Esophagus squamous epithelium (tissue), 5 donors: ENCODE measurements at regions not wholly inside any gene's neighbourhood (a gene's known extent, or its start where the extent isn't known, plus 50 kb on each side); places are given as distances from the start of the nearest gene placed in this dataset.

Experiments used
- DNase-seq: peaks from one replicate; lab custom pipeline; 2025; lab: John Stamatoyannopoulos, UW
- H3K27ac ChIP-seq, 4 donors: fragments of 200-600 bp; sonication (generic); one replicate each; pipeline ENCODE4 v1.5.1; 2016 to 2019; ENCODE audit warnings: mild to moderate bottlenecking in 1 of 4
- H3K27me3 ChIP-seq, 4 donors: fragments of 200-600 bp; sonication (generic); 1 replicate in 3 of 4; 2 replicates in 1 of 4; pipeline versions ENCODE4 v1.5.1 to v1.6.0; 2017 to 2021; ENCODE audit warnings: antibody characterized with exemption in 1 of 4
- H3K36me3 ChIP-seq, 3 donors: fragments of 200-600 bp; sonication (generic); one replicate each; pipeline ENCODE4 v1.5.1; 2016 to 2019
- H3K4me1 ChIP-seq, 3 donors: fragments of 200-600 bp; sonication (generic); one replicate each; pipeline ENCODE4 v1.5.1; 2017 to 2019
- H3K4me3 ChIP-seq, 4 donors: fragments of 200-600 bp; sonication (generic); 1 replicate in 3 of 4; 2 replicates in 1 of 4; pipeline ENCODE4 v1.5.1; 2016 to 2019; ENCODE audit warnings: mild to moderate bottlenecking in 2 of 4, moderate library complexity in 1 of 4
- H3K9me3 ChIP-seq, 3 donors: fragments of 200-600 bp; sonication (generic); one replicate each; pipeline ENCODE4 v1.5.1; 2016 to 2019
- POLR2A ChIP-seq, 4 donors: fragments of 450-650 bp; IDR thresholded peaks; one replicate each; pipeline ENCODE4 v1.6.1; 2017; ENCODE audit warnings: antibody characterized with exemption in 4 of 4, mild to moderate bottlenecking in 4 of 4, moderate library complexity in 3 of 4
- WGBS, 2 donors: methylation state at CpG; one replicate each; pipeline ENCODE4 v1.1.5; 2018; 5-methylcytosine and 5-hydroxymethylcytosine counted together
- intact Hi-C: fragments of 100-400 bp; cut with DNase I; formaldehyde crosslinking; loops from one replicate; pipeline ENCODE4 v1.15.0; 2022
- TF ChIP-seq, protein P1 (sequence below), 6 experiments: fragments of 450-650 bp in 4 of 6; fragments of 200-600 bp in 2 of 6; sonication (generic) in 2 of 6; IDR thresholded peaks; one replicate each; pipeline ENCODE4 v1.5.1; 2016 to 2019; ENCODE audit warnings: antibody characterized with exemption in 6 of 6, mild to moderate bottlenecking in 4 of 6, moderate library complexity in 4 of 6
- donor health status: DM: yes; HTN: yes; CAD: no.

DNA sequence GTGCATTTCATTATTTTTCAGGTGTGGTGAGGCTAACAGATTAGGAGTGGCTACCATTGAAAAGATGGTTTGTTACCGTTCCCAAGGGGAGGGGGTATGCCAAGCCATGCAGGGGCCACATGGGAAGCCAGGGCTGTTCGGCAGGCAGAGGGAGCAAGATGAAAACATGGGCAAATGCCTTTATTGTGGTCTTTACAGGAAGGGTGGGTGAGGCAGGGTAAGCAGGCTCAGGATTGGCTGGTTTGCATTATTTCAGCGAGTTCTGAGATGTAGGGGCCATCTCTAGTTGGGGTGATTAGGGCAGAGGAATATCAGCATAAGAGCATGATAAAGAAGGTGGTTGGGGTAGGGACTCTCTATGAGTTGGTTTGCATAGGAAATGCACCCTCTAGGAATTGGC lies 117.6 kb downstream of the CCT6B start:
- 56 to 62% methylated on average over 3 of the region's 3 CpGs for WGBS, 2 donors
- Histone ChIP-seq H3K27ac (no peak overlapping the region), H3K4me1 (no peaks in the 10 kb centered on the region), H3K27me3 (no peaks in the 10 kb centered on the region), H3K36me3 (no peaks in the 10 kb centered on the region), H3K4me3 (no peak overlapping the region), H3K9me3 (no peaks in the 10 kb centered on the region)
- intact Hi-C loops = no loop called here
- no peak for TF ChIP-seq POLR2A (IDR thresholded peaks at IDR 0.05)
- TF ChIP-seq, protein P1, sequence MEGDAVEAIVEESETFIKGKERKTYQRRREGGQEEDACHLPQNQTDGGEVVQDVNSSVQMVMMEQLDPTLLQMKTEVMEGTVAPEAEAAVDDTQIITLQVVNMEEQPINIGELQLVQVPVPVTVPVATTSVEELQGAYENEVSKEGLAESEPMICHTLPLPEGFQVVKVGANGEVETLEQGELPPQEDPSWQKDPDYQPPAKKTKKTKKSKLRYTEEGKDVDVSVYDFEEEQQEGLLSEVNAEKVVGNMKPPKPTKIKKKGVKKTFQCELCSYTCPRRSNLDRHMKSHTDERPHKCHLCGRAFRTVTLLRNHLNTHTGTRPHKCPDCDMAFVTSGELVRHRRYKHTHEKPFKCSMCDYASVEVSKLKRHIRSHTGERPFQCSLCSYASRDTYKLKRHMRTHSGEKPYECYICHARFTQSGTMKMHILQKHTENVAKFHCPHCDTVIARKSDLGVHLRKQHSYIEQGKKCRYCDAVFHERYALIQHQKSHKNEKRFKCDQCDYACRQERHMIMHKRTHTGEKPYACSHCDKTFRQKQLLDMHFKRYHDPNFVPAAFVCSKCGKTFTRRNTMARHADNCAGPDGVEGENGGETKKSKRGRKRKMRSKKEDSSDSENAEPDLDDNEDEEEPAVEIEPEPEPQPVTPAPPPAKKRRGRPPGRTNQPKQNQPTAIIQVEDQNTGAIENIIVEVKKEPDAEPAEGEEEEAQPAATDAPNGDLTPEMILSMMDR (IDR thresholded peaks at IDR 0.05) = no peak
- DNase-seq = no peak

DNA sequence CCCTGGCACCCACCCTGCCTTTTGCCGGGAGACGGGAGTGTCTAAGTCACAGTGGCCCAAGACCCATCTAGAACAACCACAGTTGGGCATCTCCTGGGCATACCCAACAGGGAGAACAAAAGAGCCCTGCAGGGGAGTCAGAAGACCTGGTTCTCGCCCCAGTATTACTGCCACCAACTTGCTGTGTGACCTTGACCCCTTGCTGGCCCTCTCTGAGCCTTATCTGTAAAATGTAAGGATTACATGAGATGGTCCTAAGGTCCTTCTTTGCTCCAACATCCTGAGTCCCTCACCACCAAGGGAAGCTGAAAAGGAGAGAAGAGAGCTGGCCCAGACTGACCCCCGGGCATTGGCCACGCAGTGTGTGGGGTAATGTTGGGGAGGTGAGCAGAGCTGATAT lies 119.0 kb downstream of the CCT6B start:
- no peaks in the 10 kb centered on the region for H3K9me3 ChIP-seq
- H3K4me3 ChIP-seq = no peak overlapping the region
- TF ChIP-seq, protein P1 (IDR thresholded peaks at IDR 0.05) = no peak
- no peak for TF ChIP-seq POLR2A (IDR thresholded peaks at IDR 0.05)
- intact Hi-C loops = no loop called here
- 95 to 100% methylated on average over 3 to 4 of the region's 5 CpGs for WGBS, 2 donors
- no peaks in the 10 kb centered on the region for H3K4me1 ChIP-seq
- peaks cover 0 to under 1% (median 0%) of the 10 kb centered on the region in 4 donors for H3K27me3 ChIP-seq
- H3K27ac ChIP-seq = no peak overlapping the region
- no peak for DNase-seq
- no peaks in the 10 kb centered on the region for H3K36me3 ChIP-seq

DNA sequence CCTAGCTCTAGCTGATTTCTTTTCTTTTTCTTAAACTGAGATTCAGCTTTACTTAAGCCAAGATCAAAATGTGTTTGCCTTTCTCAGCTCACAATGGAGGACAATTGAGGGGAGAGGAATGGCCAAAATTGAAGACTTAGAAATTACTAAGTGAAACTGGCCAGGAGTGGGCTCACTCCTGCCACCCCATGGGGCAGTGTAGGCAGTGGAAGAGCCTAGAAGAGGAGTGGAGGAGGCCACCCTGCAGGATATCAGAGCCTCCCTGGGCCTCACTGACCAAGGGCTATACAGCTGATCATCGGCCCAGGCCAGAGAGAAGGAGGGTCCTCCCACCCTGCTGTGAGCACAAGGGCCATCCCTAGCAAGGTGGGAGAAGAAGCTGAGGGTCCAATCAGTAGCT lies 119.8 kb downstream of the CCT6B start:
- intact Hi-C loops = no loop called here
- no peaks in the 10 kb centered on the region for H3K36me3 ChIP-seq
- DNase-seq = no peak
- no peak overlapping the region for H3K27ac ChIP-seq
- H3K4me1 ChIP-seq = no peaks in the 10 kb centered on the region
- H3K4me3 ChIP-seq = no peak overlapping the region
- no peaks in the 10 kb centered on the region for H3K9me3 ChIP-seq
- WGBS, 2 donors = 80% methylated on average over 1 of the region's 1 CpG; no CpG with 5 or more reads in 1 of the 2 donors
- TF ChIP-seq, protein P1 (IDR thresholded peaks at IDR 0.05) = no peak
- no peak for TF ChIP-seq POLR2A (IDR thresholded peaks at IDR 0.05)
- H3K27me3 ChIP-seq = peaks cover 0 to 4% (median 0%) of the 10 kb centered on the region in 4 donors

DNA sequence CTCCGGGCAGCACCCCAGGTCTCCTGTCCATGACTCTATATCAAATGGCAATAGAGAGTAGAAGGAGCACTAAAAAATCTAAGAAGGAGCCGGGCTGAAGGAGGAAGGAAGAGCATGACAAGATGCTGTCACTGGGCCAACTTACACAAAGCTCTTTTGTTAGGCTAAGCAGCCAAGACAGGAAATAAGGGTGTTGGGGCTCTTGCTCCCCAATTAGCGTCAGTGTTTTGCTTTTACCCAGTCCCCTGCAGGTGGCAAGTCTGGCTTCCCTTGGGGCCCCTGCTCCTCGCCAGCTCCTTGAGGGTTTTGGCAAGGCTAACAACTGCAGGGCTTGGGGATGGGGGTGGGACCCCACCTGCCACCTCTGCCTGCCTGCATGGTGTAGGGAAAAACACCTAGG lies 120.5 kb downstream of the CCT6B start:
- no peak for DNase-seq
- intact Hi-C loops = no loop called here
- 34 to 43% methylated on average over 2 to 4 of the region's 4 CpGs for WGBS, 2 donors
- Histone ChIP-seq H3K27me3 (peaks cover 0 to 9% (median 0%) of the 10 kb centered on the region in 4 donors), H3K27ac (no peak overlapping the region), H3K9me3 (no peaks in the 10 kb centered on the region), H3K4me1 (no peaks in the 10 kb centered on the region), H3K4me3 (no peak overlapping the region), H3K36me3 (no peaks in the 10 kb centered on the region)
- TF ChIP-seq, protein P1 (IDR thresholded peaks at IDR 0.05) = no peak
- no peak for TF ChIP-seq POLR2A (IDR thresholded peaks at IDR 0.05)

DNA sequence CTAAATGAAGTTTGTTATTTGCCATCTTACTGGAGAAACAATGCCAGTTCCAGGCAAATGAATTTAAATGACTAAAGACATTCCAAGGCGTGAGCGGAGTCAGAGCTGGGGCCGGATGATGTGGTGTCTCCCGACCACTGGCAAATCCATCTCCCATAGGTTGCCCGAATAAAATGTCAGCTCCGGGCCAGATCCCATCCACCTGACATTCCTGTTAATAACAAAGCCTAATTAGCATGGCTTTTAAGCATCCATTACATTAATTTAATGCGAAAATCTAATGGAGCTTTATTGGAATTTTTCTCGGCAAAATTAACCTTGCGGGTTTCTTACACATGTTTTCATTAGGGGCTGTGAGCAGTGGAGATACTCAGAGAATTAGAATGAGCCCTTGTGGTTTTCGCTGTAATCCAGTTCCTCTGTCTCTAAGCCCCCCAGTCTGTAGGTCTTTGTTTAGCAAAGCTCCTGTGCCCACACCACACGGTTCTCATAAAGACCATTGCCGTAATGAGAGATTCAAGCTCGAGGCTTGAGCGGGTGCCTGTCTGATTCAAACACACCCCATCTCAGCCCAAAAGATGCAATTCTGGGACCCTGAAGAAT lies 123.3 kb downstream of the CCT6B start:
- Histone ChIP-seq H3K9me3 (no peaks in the 10 kb centered on the region), H3K4me1 (no peaks in the 10 kb centered on the region), H3K4me3 (no peak overlapping the region), H3K27ac (no peak overlapping the region), H3K27me3 (peaks cover 0 to 21% (median 0%) of the 10 kb centered on the region in 4 donors), H3K36me3 (no peaks in the 10 kb centered on the region)
- intact Hi-C loops = no loop called here
- TF ChIP-seq, protein P1 (IDR thresholded peaks at IDR 0.05) = no peak
- TF ChIP-seq POLR2A (IDR thresholded peaks at IDR 0.05) = no peak
- DNase-seq = no peak
- WGBS, 2 donors = 70 to 73% methylated on average over 10 to 11 of the region's 14 CpGs
